GM10266 (cell line): ENCODE measurements at regions not wholly inside any gene's neighbourhood (a gene's known extent, or its start where the extent isn't known, plus 50 kb on each side); places are given as distances from the start of the nearest gene placed in this dataset.
"Not testable (repeated sequence)": the region's sequence is repeated elsewhere in the genome, so short reads cannot be mapped to it uniquely, and the experiment has no call there.

Experiments
- DNase-seq: peaks from one replicate; pipeline ENCODE4 v3.0.0; 2012; ENCODE audit errors: extremely low spot score
- CTCF ChIP-seq: IDR thresholded peaks from 2 replicates; pipeline ENCODE4 v1.5.1; 2012; ENCODE audit warnings: mild to moderate bottlenecking, low read depth; ENCODE audit not compliant: control insufficient read depth, insufficient read depth; ENCODE audit errors: missing control alignments

GRCh38 chr3:166613365-166613764 lies 766.7 kb downstream of the ZBBX start:
- TF ChIP-seq CTCF, result no peak
- no peak for DNase-seq

- DNase-seq, result not testable (repeated sequence)
These were observed 767.3 kb downstream of the ZBBX start for GRCh38 chr3:166612761-166613160.

- TF ChIP-seq CTCF, result no peak
- no peak for DNase-seq
These were observed 770.8 kb upstream of the BCHE start for GRCh38 chr3:166607933-166608521.

GRCh38 chr3:166606988-166607387 lies 769.8 kb upstream of the BCHE start:
- no peak for DNase-seq
- no peak for TF ChIP-seq CTCF

GRCh38 chr3:166593776-166594175 lies 756.6 kb upstream of the BCHE start:
- TF ChIP-seq CTCF, result no peak

GRCh38 chr3:166582236-166582635 lies 745.0 kb upstream of the BCHE start:
- no peak for TF ChIP-seq CTCF
- no peak for DNase-seq

More at GRCh38 chr3:166593776-166594175, 756.6 kb upstream of the BCHE start:
- no peak for DNase-seq

GRCh38 chr3:166580561-166580960 lies 743.3 kb upstream of the BCHE start:
- TF ChIP-seq CTCF, result no peak
- no peak for DNase-seq

- no peak for TF ChIP-seq CTCF
- no peak for DNase-seq
These were observed 737.9 kb upstream of the BCHE start for GRCh38 chr3:166575161-166575560.

- not testable (repeated sequence) for DNase-seq
These were observed 734.5 kb upstream of the BCHE start for GRCh38 chr3:166571686-166572085.
